ENCODE measurements at regions not wholly inside any gene's neighbourhood (a gene's known extent, or its start where the extent isn't known, plus 50 kb on each side); places are given as distances from the start of the nearest gene placed in this dataset.
"Not testable (repeated sequence)": the region's sequence is repeated elsewhere in the genome, so short reads cannot be mapped to it uniquely, and the experiment has no call there.

- no peak for DNase-seq
These were observed 592.3 kb downstream of the SH2D4B start for GRCh38 chr10:81130014-81130413.

GRCh38 chr10:81135851-81136250 is 598.1 kb downstream of the SH2D4B start:
- DNase-seq: no peak

GRCh38 chr10:81136261-81136660 is 598.6 kb downstream of the SH2D4B start:
- DNase-seq: no peak

- DNase-seq: no peak
These were observed 608.3 kb downstream of the SH2D4B start for GRCh38 chr10:81145975-81146374.

- no peak for DNase-seq
These were observed 608.7 kb downstream of the SH2D4B start for GRCh38 chr10:81146436-81146835.

GRCh38 chr10:81152656-81153055 is 615.0 kb downstream of the SH2D4B start:
- no peak for DNase-seq

- no peak for DNase-seq
These were observed 620.0 kb downstream of the SH2D4B start for GRCh38 chr10:81157681-81158080.

GRCh38 chr10:81177651-81178244 is 640.0 kb downstream of the SH2D4B start:
- DNase-seq: no peak

GRCh38 chr10:81179324-81179723 is 641.6 kb downstream of the SH2D4B start:
- DNase-seq: no peak

- no peak for DNase-seq
These were observed 642.2 kb downstream of the SH2D4B start for GRCh38 chr10:81179805-81180452.

GRCh38 chr10:81182296-81182695 is 644.6 kb downstream of the SH2D4B start:
- no peak for DNase-seq

GRCh38 chr10:81192221-81192788 is 654.6 kb downstream of the SH2D4B start:
- no peak for DNase-seq

- DNase-seq: no peak
These were observed 663.1 kb downstream of the SH2D4B start for GRCh38 chr10:81200801-81201200.

GRCh38 chr10:81207359-81207758 is 667.6 kb upstream of the NRG3 start:
- DNase-seq: not testable (repeated sequence)

- no peak for DNase-seq
These were observed 661.6 kb upstream of the NRG3 start for GRCh38 chr10:81213370-81213769.

GRCh38 chr10:81215498-81215897 is 659.5 kb upstream of the NRG3 start:
- DNase-seq: no peak

- no peak for DNase-seq
These were observed 658.0 kb upstream of the NRG3 start for GRCh38 chr10:81216949-81217348.

GRCh38 chr10:81218307-81218706 is 656.7 kb upstream of the NRG3 start:
- DNase-seq: no peak

GRCh38 chr10:81219758-81220157 is 655.2 kb upstream of the NRG3 start:
- DNase-seq: no peak

GRCh38 chr10:81248886-81249285 is 626.1 kb upstream of the NRG3 start:
- DNase-seq: no peak

- no peak for DNase-seq
These were observed 623.4 kb upstream of the NRG3 start for GRCh38 chr10:81251457-81252115.

GRCh38 chr10:81264991-81265390 is 610.0 kb upstream of the NRG3 start:
- DNase-seq: not testable (repeated sequence)

GRCh38 chr10:81270051-81270450 is 604.9 kb upstream of the NRG3 start:
- no peak for DNase-seq

Data from NCI-H748 treated with DMSO at 0.1 percent for 48 hours (cell line).